GM23338 (cell line): ENCODE measurements at regions not wholly inside any gene's neighbourhood (a gene's known extent, or its start where the extent isn't known, plus 50 kb on each side); places are given as distances from the start of the nearest gene placed in this dataset.

Source experiments
- CREB1 ChIP-seq: fragments of 250-450 bp; sonication (Bioruptor Pico); IDR thresholded peaks from 2 replicates; pipeline ENCODE4 v1.5.0; 2020; ENCODE audit warnings: low read depth, mild to moderate bottlenecking, moderate library complexity
- EZH2 ChIP-seq: fragments of 200-600 bp; sonication (generic); IDR thresholded peaks from one replicate; pipeline ENCODE4 v1.8.0; 2017; ENCODE audit warnings: antibody characterized with exemption, mild to moderate bottlenecking, low read depth; ENCODE audit not compliant: unreplicated experiment
- EZH2phosphoT487 ChIP-seq: fragments of 200-600 bp; sonication (generic); IDR thresholded peaks from one replicate; pipeline ENCODE4 v1.8.1; 2018; ENCODE audit warnings: antibody characterized with exemption; ENCODE audit not compliant: unreplicated experiment
- POLR2AphosphoS5 ChIP-seq: IDR thresholded peaks from 2 replicates; pipeline ENCODE4 v1.6.1; 2016; ENCODE audit warnings: antibody characterized with exemption, low read depth
- REST ChIP-seq: IDR thresholded peaks from one replicate; pipeline ENCODE4 v1.6.1; 2018; ENCODE audit warnings: antibody characterized with exemption; ENCODE audit not compliant: unreplicated experiment
- TF ChIP-seq, protein P1 (sequence below), 2 experiments: fragments of 200-600 bp in 1 of 2; sonication (generic) in 1 of 2; conservative IDR thresholded peaks; 2 replicates each; pipeline versions ENCODE4 v1.5.1 to v1.6.1; 2016 to 2017; ENCODE audit warnings: antibody characterized with exemption in 2 of 2, low read depth in 2 of 2, mild to moderate bottlenecking in 2 of 2, moderate library complexity in 1 of 2
- TF ChIP-seq, protein P2 (sequence below): IDR thresholded peaks from 2 replicates; pipeline ENCODE4 v1.6.1; 2016; ENCODE audit warnings: antibody characterized with exemption

GRCh38 chr11:29314211-29314610 is 702.6 kb downstream of the KCNA4 start:
- TF ChIP-seq, protein P1, sequence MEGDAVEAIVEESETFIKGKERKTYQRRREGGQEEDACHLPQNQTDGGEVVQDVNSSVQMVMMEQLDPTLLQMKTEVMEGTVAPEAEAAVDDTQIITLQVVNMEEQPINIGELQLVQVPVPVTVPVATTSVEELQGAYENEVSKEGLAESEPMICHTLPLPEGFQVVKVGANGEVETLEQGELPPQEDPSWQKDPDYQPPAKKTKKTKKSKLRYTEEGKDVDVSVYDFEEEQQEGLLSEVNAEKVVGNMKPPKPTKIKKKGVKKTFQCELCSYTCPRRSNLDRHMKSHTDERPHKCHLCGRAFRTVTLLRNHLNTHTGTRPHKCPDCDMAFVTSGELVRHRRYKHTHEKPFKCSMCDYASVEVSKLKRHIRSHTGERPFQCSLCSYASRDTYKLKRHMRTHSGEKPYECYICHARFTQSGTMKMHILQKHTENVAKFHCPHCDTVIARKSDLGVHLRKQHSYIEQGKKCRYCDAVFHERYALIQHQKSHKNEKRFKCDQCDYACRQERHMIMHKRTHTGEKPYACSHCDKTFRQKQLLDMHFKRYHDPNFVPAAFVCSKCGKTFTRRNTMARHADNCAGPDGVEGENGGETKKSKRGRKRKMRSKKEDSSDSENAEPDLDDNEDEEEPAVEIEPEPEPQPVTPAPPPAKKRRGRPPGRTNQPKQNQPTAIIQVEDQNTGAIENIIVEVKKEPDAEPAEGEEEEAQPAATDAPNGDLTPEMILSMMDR (conservative IDR thresholded peaks at IDR 0.05; ENCODE audit: low read depth in 2 of 2), result no peak
- TF ChIP-seq REST (no peak), CREB1 (no peak), EZH2phosphoT487 (no peak), POLR2AphosphoS5 (no peak), EZH2 (no peak)
- TF ChIP-seq, protein P2, sequence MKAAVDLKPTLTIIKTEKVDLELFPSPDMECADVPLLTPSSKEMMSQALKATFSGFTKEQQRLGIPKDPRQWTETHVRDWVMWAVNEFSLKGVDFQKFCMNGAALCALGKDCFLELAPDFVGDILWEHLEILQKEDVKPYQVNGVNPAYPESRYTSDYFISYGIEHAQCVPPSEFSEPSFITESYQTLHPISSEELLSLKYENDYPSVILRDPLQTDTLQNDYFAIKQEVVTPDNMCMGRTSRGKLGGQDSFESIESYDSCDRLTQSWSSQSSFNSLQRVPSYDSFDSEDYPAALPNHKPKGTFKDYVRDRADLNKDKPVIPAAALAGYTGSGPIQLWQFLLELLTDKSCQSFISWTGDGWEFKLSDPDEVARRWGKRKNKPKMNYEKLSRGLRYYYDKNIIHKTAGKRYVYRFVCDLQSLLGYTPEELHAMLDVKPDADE, result no peak
